ENCODE measurements at regions not wholly inside any gene's neighbourhood (a gene's known extent, or its start where the extent isn't known, plus 50 kb on each side); places are given as distances from the start of the nearest gene placed in this dataset.

DNA sequence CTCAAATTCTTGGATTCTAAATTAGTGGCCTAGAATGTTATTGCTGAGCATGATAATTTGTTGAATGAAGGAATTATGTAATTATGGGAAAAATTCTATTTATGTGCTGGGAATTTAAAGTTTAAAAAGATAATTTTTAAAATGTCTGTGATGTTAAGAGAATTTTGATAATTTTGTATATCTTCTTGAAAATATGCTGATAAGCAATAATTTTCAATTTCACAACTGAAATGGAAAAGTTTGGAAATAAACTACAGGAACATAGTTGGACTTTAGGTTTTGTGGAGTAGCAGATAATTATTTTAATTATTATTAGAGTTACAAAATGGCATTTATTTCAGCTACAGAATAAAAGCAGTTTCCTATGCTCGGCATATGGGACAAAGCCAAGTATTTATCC, 268.5 kb upstream of the TPK1 start:
- TF ChIP-seq, protein P1, sequence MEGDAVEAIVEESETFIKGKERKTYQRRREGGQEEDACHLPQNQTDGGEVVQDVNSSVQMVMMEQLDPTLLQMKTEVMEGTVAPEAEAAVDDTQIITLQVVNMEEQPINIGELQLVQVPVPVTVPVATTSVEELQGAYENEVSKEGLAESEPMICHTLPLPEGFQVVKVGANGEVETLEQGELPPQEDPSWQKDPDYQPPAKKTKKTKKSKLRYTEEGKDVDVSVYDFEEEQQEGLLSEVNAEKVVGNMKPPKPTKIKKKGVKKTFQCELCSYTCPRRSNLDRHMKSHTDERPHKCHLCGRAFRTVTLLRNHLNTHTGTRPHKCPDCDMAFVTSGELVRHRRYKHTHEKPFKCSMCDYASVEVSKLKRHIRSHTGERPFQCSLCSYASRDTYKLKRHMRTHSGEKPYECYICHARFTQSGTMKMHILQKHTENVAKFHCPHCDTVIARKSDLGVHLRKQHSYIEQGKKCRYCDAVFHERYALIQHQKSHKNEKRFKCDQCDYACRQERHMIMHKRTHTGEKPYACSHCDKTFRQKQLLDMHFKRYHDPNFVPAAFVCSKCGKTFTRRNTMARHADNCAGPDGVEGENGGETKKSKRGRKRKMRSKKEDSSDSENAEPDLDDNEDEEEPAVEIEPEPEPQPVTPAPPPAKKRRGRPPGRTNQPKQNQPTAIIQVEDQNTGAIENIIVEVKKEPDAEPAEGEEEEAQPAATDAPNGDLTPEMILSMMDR (IDR thresholded peaks at IDR 0.05; ENCODE audit: low read depth, low read length), result no peak
- no peak for TF ChIP-seq EZH2phosphoT487 (IDR thresholded peaks at IDR 0.05; ENCODE audit: low read depth)
